GM20000 (cell line): ENCODE measurements at regions not wholly inside any gene's neighbourhood (a gene's known extent, or its start where the extent isn't known, plus 50 kb on each side); places are given as distances from the start of the nearest gene placed in this dataset.

Source experiments
- DNase-seq: peaks from one replicate; pipeline ENCODE4 v3.0.0; 2012; ENCODE audit warnings: low spot score
- CTCF ChIP-seq: IDR thresholded peaks from 2 replicates; pipeline ENCODE4 v1.5.1; 2012; ENCODE audit warnings: mild to moderate bottlenecking, control low read depth; ENCODE audit errors: extremely low read depth, missing control alignments

GRCh38 chr3:43790060-43790459, 99.3 kb downstream of the ABHD5 start:
- no peak for TF ChIP-seq CTCF
- no peak for DNase-seq

- no peak for DNase-seq
- no peak for TF ChIP-seq CTCF
Observed at GRCh38 chr3:43790476-43790875, 99.7 kb downstream of the ABHD5 start.

GRCh38 chr3:43791246-43791645, 100.5 kb downstream of the ABHD5 start:
- no peak for DNase-seq
- no peak for TF ChIP-seq CTCF

- no peak for TF ChIP-seq CTCF
Observed at GRCh38 chr3:43792904-43793303, 102.2 kb downstream of the ABHD5 start.

GRCh38 chr3:43793648-43794372, 103.1 kb downstream of the ABHD5 start:
- DNase-seq = no peak

More at GRCh38 chr3:43792904-43793303, 102.2 kb downstream of the ABHD5 start:
- DNase-seq = no peak

GRCh38 chr3:43794776-43795175, 104.0 kb downstream of the ABHD5 start:
- no peak for TF ChIP-seq CTCF
- no peak for DNase-seq

More at GRCh38 chr3:43793648-43794372, 103.1 kb downstream of the ABHD5 start:
- TF ChIP-seq CTCF = no peak

- DNase-seq = no peak
- no peak for TF ChIP-seq CTCF
Observed at GRCh38 chr3:43795491-43795890, 104.8 kb downstream of the ABHD5 start.
